ENCODE measurements at regions not wholly inside any gene's neighbourhood (a gene's known extent, or its start where the extent isn't known, plus 50 kb on each side); places are given as distances from the start of the nearest gene placed in this dataset.

DNA sequence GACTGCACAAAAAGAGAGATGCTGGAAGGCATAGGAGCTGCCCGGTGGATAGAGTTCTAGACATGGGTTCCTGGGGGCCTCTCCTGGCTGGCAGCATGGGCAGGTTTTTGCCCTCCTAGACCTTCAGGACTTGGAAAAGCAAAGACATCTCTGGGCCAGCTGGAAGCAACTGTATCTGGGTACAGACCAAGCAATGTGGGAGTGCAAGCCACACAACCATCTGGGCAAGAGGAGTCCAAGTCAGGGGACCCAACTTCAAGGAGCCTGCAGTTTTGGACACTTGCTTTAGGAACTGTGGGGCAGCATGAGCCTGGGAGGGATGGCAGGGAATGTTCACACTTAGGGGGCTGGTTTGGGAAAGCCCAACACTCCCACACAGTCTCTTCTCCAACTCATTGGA, 323.3 kb downstream of the GADD45G start:
- no peaks in the 10 kb centered on the region for H3K36me3 ChIP-seq (ENCODE audit: insufficient read depth, low read length)
- no peaks in the 10 kb centered on the region for H3F3A ChIP-seq (ENCODE audit: insufficient read depth, low read length, poor library complexity, severe bottlenecking)
- no peaks in the 10 kb centered on the region for H3K9me2 ChIP-seq (ENCODE audit: insufficient read depth, low read length)
- no peaks in the 10 kb centered on the region for H3K79me2 ChIP-seq (replicated peaks; ENCODE audit: insufficient read depth, low read length)
- peak overlapping the region; percentile 76 for H3K27ac ChIP-seq (ENCODE audit: low read length)
- TF ChIP-seq MXI1 (conservative IDR thresholded peaks at IDR 0.05; ENCODE audit: poor library complexity, severe bottlenecking) (no peak), RAD21 (conservative IDR thresholded peaks at IDR 0.05) (no peak), SMC3 (conservative IDR thresholded peaks at IDR 0.05; ENCODE audit: poor library complexity) (no peak), TAF1 (IDR thresholded peaks at IDR 0.05; ENCODE audit: low read depth) (no peak), POLR2AphosphoS5 (IDR thresholded peaks at IDR 0.05) (no peak), EP300 (conservative IDR thresholded peaks at IDR 0.05; ENCODE audit: poor library complexity, severe bottlenecking) (no peak)
- TF ChIP-seq, protein P1, sequence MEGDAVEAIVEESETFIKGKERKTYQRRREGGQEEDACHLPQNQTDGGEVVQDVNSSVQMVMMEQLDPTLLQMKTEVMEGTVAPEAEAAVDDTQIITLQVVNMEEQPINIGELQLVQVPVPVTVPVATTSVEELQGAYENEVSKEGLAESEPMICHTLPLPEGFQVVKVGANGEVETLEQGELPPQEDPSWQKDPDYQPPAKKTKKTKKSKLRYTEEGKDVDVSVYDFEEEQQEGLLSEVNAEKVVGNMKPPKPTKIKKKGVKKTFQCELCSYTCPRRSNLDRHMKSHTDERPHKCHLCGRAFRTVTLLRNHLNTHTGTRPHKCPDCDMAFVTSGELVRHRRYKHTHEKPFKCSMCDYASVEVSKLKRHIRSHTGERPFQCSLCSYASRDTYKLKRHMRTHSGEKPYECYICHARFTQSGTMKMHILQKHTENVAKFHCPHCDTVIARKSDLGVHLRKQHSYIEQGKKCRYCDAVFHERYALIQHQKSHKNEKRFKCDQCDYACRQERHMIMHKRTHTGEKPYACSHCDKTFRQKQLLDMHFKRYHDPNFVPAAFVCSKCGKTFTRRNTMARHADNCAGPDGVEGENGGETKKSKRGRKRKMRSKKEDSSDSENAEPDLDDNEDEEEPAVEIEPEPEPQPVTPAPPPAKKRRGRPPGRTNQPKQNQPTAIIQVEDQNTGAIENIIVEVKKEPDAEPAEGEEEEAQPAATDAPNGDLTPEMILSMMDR (IDR thresholded peaks at IDR 0.05; ENCODE audit: poor library complexity, severe bottlenecking), result no peak
- no peak overlapping the region for H3K4me2 ChIP-seq (ENCODE audit: low read length)
- no peaks in the 10 kb centered on the region for H3K9me3 ChIP-seq (ENCODE audit: low read length)
- H2AFZ ChIP-seq (ENCODE audit: low read depth, low read length), result no peak overlapping the region
- H3K27me3 ChIP-seq (ENCODE audit: insufficient read depth, low read depth, low read length), result no peaks in the 10 kb centered on the region
- H3K9ac ChIP-seq (ENCODE audit: low read length), result no peak overlapping the region
- no peak overlapping the region for H3K4me3 ChIP-seq (ENCODE audit: low read length)
- no peaks in the 10 kb centered on the region for H4K20me1 ChIP-seq (ENCODE audit: insufficient read depth)

DNA sequence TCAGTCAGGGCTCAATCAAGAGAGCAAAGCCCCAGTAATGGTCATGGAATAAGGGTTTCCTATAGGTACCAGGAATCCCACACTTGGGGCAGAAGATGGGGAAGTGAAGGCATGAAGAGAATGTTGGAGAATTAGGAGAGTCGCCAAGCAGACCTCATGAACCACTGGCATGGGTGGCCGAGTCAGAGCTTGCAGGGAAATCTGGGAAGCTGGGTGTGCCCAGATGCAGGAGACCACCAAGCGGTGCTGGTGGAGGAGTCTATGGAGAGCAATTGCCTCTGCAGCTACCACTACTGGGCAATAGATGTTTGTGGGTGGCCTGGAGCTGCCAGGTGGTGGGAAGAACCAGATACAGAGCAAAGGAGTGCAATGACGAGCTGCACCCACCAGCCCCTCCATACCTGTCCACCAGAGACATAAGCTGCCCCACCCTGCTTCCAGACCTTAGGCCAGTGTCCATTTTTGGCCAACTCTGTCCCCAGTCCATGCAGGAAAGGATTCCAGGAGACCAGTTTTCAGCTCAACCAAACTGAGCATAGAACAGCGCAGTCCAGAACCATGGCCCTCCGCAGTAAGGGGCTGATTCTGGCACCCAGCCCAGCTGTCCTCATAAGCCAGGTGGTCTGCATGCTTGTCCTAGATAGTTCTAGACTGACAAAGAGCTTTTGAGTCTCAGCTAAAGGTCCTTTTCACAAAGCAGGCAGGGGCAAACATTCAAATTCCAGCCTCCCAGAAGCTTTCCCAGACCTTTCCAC, 323.9 kb downstream of the GADD45G start:
- TF ChIP-seq, protein P2, sequence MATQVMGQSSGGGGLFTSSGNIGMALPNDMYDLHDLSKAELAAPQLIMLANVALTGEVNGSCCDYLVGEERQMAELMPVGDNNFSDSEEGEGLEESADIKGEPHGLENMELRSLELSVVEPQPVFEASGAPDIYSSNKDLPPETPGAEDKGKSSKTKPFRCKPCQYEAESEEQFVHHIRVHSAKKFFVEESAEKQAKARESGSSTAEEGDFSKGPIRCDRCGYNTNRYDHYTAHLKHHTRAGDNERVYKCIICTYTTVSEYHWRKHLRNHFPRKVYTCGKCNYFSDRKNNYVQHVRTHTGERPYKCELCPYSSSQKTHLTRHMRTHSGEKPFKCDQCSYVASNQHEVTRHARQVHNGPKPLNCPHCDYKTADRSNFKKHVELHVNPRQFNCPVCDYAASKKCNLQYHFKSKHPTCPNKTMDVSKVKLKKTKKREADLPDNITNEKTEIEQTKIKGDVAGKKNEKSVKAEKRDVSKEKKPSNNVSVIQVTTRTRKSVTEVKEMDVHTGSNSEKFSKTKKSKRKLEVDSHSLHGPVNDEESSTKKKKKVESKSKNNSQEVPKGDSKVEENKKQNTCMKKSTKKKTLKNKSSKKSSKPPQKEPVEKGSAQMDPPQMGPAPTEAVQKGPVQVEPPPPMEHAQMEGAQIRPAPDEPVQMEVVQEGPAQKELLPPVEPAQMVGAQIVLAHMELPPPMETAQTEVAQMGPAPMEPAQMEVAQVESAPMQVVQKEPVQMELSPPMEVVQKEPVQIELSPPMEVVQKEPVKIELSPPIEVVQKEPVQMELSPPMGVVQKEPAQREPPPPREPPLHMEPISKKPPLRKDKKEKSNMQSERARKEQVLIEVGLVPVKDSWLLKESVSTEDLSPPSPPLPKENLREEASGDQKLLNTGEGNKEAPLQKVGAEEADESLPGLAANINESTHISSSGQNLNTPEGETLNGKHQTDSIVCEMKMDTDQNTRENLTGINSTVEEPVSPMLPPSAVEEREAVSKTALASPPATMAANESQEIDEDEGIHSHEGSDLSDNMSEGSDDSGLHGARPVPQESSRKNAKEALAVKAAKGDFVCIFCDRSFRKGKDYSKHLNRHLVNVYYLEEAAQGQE (IDR thresholded peaks at IDR 0.05; ENCODE audit: borderline replicate concordance), result no peak
- TF ChIP-seq, protein P1 (IDR thresholded peaks at IDR 0.05; ENCODE audit: poor library complexity, severe bottlenecking), result no peak
- no peak for TF ChIP-seq TAF1 (IDR thresholded peaks at IDR 0.05; ENCODE audit: low read depth)
- TF ChIP-seq POLR2AphosphoS5 (IDR thresholded peaks at IDR 0.05), result no peak
- TF ChIP-seq MXI1 (conservative IDR thresholded peaks at IDR 0.05; ENCODE audit: poor library complexity, severe bottlenecking), result no peak
- TF ChIP-seq SMC3 (conservative IDR thresholded peaks at IDR 0.05; ENCODE audit: poor library complexity), result no peak
- no peak for TF ChIP-seq EP300 (conservative IDR thresholded peaks at IDR 0.05; ENCODE audit: poor library complexity, severe bottlenecking)
- TF ChIP-seq EZH2 (IDR thresholded peaks at IDR 0.05; ENCODE audit: borderline replicate concordance, insufficient read depth, low read length, poor library complexity, severe bottlenecking), result no peak
- no peak for TF ChIP-seq RAD21 (conservative IDR thresholded peaks at IDR 0.05)
- Histone ChIP-seq H3K4me3 (ENCODE audit: low read length) (no peak overlapping the region), H3K79me2 (replicated peaks; ENCODE audit: insufficient read depth, low read length) (no peaks in the 10 kb centered on the region), H3K9me2 (ENCODE audit: insufficient read depth, low read length) (no peaks in the 10 kb centered on the region), H4K20me1 (ENCODE audit: insufficient read depth) (no peaks in the 10 kb centered on the region), H3K36me3 (ENCODE audit: insufficient read depth, low read length) (no peaks in the 10 kb centered on the region), H3K4me2 (ENCODE audit: low read length) (no peak overlapping the region), H3K27me3 (ENCODE audit: insufficient read depth, low read depth, low read length) (no peaks in the 10 kb centered on the region), H3K9me3 (ENCODE audit: low read length) (no peaks in the 10 kb centered on the region), H3K27ac (ENCODE audit: low read length) (no peak overlapping the region), H3F3A (ENCODE audit: insufficient read depth, low read length, poor library complexity, severe bottlenecking) (no peaks in the 10 kb centered on the region), H2AFZ (ENCODE audit: low read depth, low read length) (no peak overlapping the region), H3K9ac (ENCODE audit: low read length) (no peak overlapping the region)
